NCI-H1092 (cell line): ENCODE measurements at regions not wholly inside any gene's neighbourhood (a gene's known extent, or its start where the extent isn't known, plus 50 kb on each side); places are given as distances from the start of the nearest gene placed in this dataset.
"Not testable (repeated sequence)": the region's sequence is repeated elsewhere in the genome, so short reads cannot be mapped to it uniquely, and the experiment has no call there.

Experiments
- DNase-seq: peaks from one replicate; lab custom pipeline; 2025; lab: John Stamatoyannopoulos, UW

GRCh38 chr21:20789729-20790500 is 208.3 kb upstream of the NCAM2 start:
- no peak for DNase-seq

DNA sequence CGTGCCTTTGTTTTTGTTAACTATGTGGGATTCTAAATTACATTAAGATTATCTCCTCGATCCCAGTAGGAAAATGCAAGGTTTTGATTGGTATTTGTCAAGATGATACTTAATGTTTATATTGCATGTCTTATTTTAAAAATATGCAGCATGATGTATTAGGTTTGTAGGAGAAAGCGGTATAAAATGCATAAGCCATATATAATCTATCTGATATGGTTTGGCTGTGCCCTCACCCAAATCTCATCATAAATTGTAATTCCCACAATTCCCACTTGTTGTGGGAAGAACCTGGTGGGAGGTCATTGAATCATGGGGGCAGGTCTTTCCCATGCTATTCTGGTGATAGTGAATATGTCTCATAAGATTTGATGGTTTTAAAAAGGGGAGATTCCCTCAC is 198.1 kb upstream of the NCAM2 start:
- no peak for DNase-seq

DNA sequence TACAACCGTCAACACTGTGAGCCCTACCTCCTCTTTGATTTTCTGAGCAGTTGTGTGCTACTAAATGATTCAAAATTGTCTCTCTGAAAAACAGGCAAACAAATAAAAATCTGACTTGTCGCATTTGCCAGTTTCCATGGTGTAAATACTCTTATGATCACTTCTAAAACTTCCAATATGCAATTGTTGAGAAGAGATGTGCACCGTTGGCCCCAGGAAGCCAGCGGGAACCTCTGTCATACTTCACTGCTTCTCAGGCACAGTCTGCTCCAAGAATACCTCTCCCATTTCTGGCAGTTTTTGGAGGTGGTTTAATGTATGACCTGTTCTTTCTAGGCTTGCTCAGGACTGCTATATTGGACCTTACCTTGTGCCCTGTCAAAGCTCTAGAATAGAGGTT is 196.0 kb upstream of the NCAM2 start:
- DNase-seq = no peak

DNA sequence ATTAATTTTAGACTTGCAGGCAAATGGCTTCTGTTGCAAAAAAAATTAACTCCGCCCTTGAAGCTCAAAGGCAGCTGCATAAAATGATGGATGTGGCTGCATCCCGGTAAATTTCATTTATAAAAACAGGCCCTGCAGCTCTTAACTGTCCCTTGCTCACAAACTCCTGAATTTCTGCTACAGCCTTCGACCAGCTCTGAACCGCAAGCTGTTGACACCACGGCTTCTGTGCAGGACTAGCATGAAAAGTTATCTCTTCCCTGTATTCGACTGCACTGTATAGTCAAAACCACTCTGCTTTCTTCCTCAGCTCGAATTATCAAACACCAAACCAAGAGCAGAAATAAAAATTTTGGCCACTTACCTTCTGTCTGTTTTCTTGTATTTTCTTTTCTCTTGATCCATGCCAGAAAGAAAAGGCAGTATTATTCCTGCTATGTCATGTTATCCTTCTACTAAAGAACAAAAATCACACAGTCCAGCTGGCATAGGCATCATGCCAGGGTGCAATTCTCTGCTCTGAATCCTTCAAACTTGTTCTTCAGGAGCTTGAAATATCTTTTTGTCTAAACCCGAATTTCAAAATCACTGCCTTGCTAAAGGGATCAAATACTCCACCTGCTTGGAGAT is 195.5 kb upstream of the NCAM2 start:
- no peak for DNase-seq

GRCh38 chr21:20811702-20812101 is 186.5 kb upstream of the NCAM2 start:
- no peak for DNase-seq

GRCh38 chr21:20814090-20814489 is 184.1 kb upstream of the NCAM2 start:
- no peak for DNase-seq

GRCh38 chr21:20822666-20823065 is 175.5 kb upstream of the NCAM2 start:
- no peak for DNase-seq

DNA sequence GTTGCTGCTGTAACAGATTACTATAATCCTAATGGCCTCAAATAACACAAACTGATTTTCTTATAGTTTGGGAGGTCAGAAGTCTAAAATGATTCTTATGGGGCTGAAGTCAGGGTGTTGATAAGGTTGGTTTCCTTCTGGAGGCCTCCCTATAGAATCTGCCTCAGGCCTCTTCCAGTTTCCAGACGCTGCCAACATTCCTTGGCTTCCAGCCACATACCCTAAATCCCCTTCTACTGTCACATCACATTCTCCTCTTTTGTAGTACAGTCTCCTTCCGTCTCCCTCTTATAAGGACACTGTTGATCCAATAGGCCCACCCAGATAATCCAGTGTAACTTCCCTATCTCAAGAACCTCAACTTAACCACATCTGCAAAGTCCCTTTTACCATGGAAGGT is 145.3 kb upstream of the NCAM2 start:
- no peak for DNase-seq

DNA sequence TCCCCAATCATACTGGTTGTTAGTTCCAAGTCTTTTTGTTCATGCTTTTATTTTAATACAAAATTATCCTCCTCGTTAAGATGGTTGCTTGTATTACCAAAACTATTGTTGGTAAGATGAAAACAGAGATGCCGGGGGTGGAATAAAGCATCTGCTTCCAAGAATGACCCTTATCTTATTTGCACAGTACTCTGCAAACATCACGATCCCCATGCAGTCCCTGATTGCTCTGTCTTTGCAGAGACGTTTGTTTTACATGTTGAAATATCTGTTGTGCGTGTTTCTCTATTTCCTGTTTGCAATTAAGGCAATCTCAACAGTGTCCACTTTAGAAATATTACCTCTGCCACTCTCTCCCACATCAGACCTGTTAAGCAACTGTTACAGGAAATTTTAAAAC is 141.3 kb upstream of the NCAM2 start:
- DNase-seq = peak; percentile 80

GRCh38 chr21:20874202-20874601 is 124.0 kb upstream of the NCAM2 start:
- DNase-seq = no peak

DNA sequence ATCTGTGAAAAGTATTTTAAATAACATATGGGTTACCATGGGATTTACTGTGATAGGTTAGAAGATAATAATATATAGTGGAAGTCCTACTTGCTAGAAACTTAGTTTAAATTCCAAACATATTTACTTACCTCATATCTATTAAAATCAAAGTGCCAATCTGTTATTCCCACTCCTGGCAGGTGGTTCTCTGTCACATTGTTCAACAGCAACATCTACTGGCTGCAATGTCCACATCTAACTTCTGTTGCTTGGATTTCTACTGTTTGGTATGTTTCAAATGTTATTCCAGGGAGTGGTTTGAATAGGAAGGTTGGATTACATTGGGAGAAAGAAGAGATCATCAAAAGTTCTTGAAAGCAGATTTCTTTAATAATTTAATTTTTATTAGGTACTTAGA is 122.5 kb upstream of the NCAM2 start:
- no peak for DNase-seq

DNA sequence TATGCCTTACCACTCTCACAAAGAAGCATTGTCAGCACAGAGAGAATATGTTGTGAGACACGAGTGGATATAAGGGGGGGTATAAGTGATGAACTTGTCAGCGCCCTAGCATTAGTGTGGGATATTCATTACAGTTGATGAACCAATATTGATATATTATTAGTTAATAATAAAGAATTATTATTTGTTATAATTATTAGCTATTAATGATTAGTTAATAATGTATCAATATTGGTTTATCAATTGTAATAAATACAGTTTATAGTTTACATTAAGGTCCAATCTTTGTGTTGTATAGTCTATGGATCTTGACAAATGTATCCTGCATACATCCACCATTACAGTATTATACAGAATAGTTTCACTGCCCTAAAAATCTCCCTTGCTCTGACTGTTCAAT is 120.2 kb upstream of the NCAM2 start:
- DNase-seq = no peak

- DNase-seq = peak; percentile 2
These were observed 115.5 kb upstream of the NCAM2 start for GRCh38 chr21:20882462-20883407.

DNA sequence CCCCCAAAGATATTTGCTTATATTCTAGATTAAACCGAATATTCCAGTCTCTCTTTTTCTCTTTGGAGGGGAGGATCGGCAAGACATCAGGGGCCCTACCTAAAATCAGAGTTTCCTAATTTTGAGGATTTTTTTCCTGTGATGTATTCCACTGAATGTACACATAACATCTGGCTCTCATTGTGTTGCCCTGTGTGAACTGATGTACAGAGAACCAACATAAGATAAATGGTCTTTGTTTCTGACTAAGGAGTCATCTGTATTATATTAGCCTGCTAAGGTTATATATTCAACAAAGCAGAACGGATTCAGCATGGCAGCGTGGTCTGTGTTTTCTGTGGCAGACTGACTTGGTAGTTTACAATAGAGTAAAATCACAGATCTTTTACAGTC is 114.8 kb upstream of the NCAM2 start:
- DNase-seq = no peak

- DNase-seq = no peak
These were observed 95.7 kb upstream of the NCAM2 start for GRCh38 chr21:20902511-20902910.

GRCh38 chr21:20902998-20903397 is 95.2 kb upstream of the NCAM2 start:
- DNase-seq = no peak

GRCh38 chr21:20927555-20927954 is 70.7 kb upstream of the NCAM2 start:
- DNase-seq = not testable (repeated sequence)

- no peak for DNase-seq
These were observed 55.7 kb upstream of the NCAM2 start for GRCh38 chr21:20942523-20942922.

GRCh38 chr21:20943561-20943997 is 54.6 kb upstream of the NCAM2 start:
- DNase-seq = no peak

GRCh38 chr21:20944139-20944538 is 54.1 kb upstream of the NCAM2 start:
- no peak for DNase-seq

- no peak for DNase-seq
These were observed 51.5 kb upstream of the NCAM2 start for GRCh38 chr21:20946701-20947100.
